Prostate gland (tissue), 2 donors: ENCODE measurements at regions not wholly inside any gene's neighbourhood (a gene's known extent, or its start where the extent isn't known, plus 50 kb on each side); places are given as distances from the start of the nearest gene placed in this dataset.

Experiments used
- CTCF ChIP-seq, 4 experiments: fragments of 200-600 bp in 2 of 4; fragments of 450-650 bp in 2 of 4; sonication (generic) in 2 of 4; IDR thresholded peaks; 1 replicate in 3 of 4; 2 replicates in 1 of 4; pipeline ENCODE4 v1.5.1; 2016 to 2019; ENCODE audit warnings: antibody characterized with exemption in 4 of 4, mild to moderate bottlenecking in 2 of 4, moderate library complexity in 2 of 4
- POLR2A ChIP-seq: fragments of 450-650 bp; IDR thresholded peaks from one replicate; pipeline ENCODE4 v1.6.1; 2016; ENCODE audit warnings: antibody characterized with exemption, mild to moderate bottlenecking
- POLR2AphosphoS5 ChIP-seq: sonication (generic); formaldehyde crosslinking; IDR thresholded peaks from one replicate; pipeline ENCODE4 v1.6.1; 2017; ENCODE audit warnings: antibody characterized with exemption

GRCh38 chr2:153055182-153055581 is 336.8 kb downstream of the ARL6IP6 start:
- no peak for TF ChIP-seq CTCF (IDR thresholded peaks at IDR 0.05)
- no peak for TF ChIP-seq POLR2AphosphoS5
- no peak for TF ChIP-seq POLR2A
